ENCODE measurements at regions not wholly inside any gene's neighbourhood (a gene's known extent, or its start where the extent isn't known, plus 50 kb on each side); places are given as distances from the start of the nearest gene placed in this dataset.

- Histone ChIP-seq H3K36me3 (ENCODE audit: insufficient read depth, low read length) (no peaks in the 10 kb centered on the region), H3K27me3 (ENCODE audit: insufficient read depth, low read length) (no peaks in the 10 kb centered on the region), H3K4me3 (ENCODE audit: insufficient read depth, low read depth, low read length) (no peak overlapping the region), H4K20me1 (ENCODE audit: insufficient read depth, low read length) (no peaks in the 10 kb centered on the region), H3K9ac (ENCODE audit: low read length) (no peak overlapping the region), H3K9me3 (ENCODE audit: insufficient read depth, low read depth, low read length) (no peaks in the 10 kb centered on the region), H3K27ac (ENCODE audit: low read depth, low read length) (no peak overlapping the region), H3K4me1 (ENCODE audit: insufficient read depth, low read length) (peaks cover 22% of the 10 kb centered on the region), H3K79me2 (ENCODE audit: insufficient read depth, low read length) (no peaks in the 10 kb centered on the region), H3K4me2 (ENCODE audit: low read length) (no peak overlapping the region), H2AFZ (ENCODE audit: low read depth, low read length) (no peak overlapping the region)
- TF ChIP-seq EZH2 (IDR thresholded peaks at IDR 0.05; ENCODE audit: insufficient read depth, low read length) = no peak
- TF ChIP-seq, protein P1, sequence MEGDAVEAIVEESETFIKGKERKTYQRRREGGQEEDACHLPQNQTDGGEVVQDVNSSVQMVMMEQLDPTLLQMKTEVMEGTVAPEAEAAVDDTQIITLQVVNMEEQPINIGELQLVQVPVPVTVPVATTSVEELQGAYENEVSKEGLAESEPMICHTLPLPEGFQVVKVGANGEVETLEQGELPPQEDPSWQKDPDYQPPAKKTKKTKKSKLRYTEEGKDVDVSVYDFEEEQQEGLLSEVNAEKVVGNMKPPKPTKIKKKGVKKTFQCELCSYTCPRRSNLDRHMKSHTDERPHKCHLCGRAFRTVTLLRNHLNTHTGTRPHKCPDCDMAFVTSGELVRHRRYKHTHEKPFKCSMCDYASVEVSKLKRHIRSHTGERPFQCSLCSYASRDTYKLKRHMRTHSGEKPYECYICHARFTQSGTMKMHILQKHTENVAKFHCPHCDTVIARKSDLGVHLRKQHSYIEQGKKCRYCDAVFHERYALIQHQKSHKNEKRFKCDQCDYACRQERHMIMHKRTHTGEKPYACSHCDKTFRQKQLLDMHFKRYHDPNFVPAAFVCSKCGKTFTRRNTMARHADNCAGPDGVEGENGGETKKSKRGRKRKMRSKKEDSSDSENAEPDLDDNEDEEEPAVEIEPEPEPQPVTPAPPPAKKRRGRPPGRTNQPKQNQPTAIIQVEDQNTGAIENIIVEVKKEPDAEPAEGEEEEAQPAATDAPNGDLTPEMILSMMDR (IDR thresholded peaks at IDR 0.05; ENCODE audit: insufficient read depth, low read depth, low read length) = no peak
- no peaks in the 10 kb centered on the region for H3K27me3 Mint-ChIP-seq (ENCODE audit: low read depth, unreplicated experiment)
- no peaks in the 10 kb centered on the region for H3K36me3 Mint-ChIP-seq (ENCODE audit: low read depth, unreplicated experiment)
- H3K4me1 Mint-ChIP-seq (ENCODE audit: low read depth, unreplicated experiment) = peaks cover 16% of the 10 kb centered on the region
- H3K9me3 Mint-ChIP-seq (ENCODE audit: unreplicated experiment) = peaks cover 4% of the 10 kb centered on the region
- H3K4me3 Mint-ChIP-seq (ENCODE audit: unreplicated experiment) = no peak overlapping the region
- peak overlapping the region; percentile 34 for H3K27ac Mint-ChIP-seq (ENCODE audit: unreplicated experiment)
- FAIRE-seq = no peak
- no peak for DNase-seq (ENCODE audit: low read depth)
These were observed 128.9 kb downstream of the BANF2 start for GRCh38 chr20:17828598-17829144.

GRCh38 chr20:17827759-17828559 is 128.2 kb downstream of the BANF2 start:
- Histone ChIP-seq H3K36me3 (ENCODE audit: insufficient read depth, low read length) (no peaks in the 10 kb centered on the region), H3K27ac (ENCODE audit: low read depth, low read length) (no peak overlapping the region), H3K4me2 (ENCODE audit: low read length) (no peak overlapping the region), H3K9me3 (ENCODE audit: insufficient read depth, low read depth, low read length) (no peaks in the 10 kb centered on the region), H3K9ac (ENCODE audit: low read length) (no peak overlapping the region), H4K20me1 (ENCODE audit: insufficient read depth, low read length) (no peaks in the 10 kb centered on the region), H3K4me3 (ENCODE audit: insufficient read depth, low read depth, low read length) (no peak overlapping the region), H3K4me1 (ENCODE audit: insufficient read depth, low read length) (peaks cover 15% of the 10 kb centered on the region), H2AFZ (ENCODE audit: low read depth, low read length) (no peak overlapping the region), H3K79me2 (ENCODE audit: insufficient read depth, low read length) (no peaks in the 10 kb centered on the region), H3K27me3 (ENCODE audit: insufficient read depth, low read length) (no peaks in the 10 kb centered on the region)
- TF ChIP-seq, protein P1 (IDR thresholded peaks at IDR 0.05; ENCODE audit: insufficient read depth, low read depth, low read length) = no peak
- no peak for TF ChIP-seq EZH2 (IDR thresholded peaks at IDR 0.05; ENCODE audit: insufficient read depth, low read length)
- peaks cover 4% of the 10 kb centered on the region for H3K9me3 Mint-ChIP-seq (ENCODE audit: unreplicated experiment)
- no peaks in the 10 kb centered on the region for H3K36me3 Mint-ChIP-seq (ENCODE audit: low read depth, unreplicated experiment)
- FAIRE-seq (no peak), DNase-seq (ENCODE audit: low read depth) (no peak)
- H3K4me1 Mint-ChIP-seq (ENCODE audit: low read depth, unreplicated experiment) = peaks cover 13% of the 10 kb centered on the region
- no peak overlapping the region for H3K4me3 Mint-ChIP-seq (ENCODE audit: unreplicated experiment)
- no peaks in the 10 kb centered on the region for H3K27me3 Mint-ChIP-seq (ENCODE audit: low read depth, unreplicated experiment)
- peak overlapping the region; percentile 34 for H3K27ac Mint-ChIP-seq (ENCODE audit: unreplicated experiment)

DNA sequence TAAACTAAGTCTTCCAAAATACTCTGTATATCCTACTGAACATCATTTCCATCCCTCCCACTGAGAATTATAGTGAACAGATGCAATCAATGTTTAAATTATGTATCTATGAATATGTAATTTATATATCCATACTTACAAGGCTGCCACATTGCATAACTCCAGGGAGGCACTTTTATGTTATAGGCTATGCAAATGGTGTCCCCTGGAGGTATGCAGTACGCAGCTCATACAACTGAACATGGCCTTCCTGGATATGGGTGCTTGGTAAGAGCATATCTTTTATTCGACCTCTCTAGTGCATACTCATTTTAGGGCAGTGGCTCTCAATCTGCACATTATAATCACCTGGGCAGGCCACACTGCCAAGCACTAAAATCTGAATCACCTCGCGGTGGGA is 127.3 kb downstream of the BANF2 start:
- H3K27me3 ChIP-seq (ENCODE audit: insufficient read depth, low read length) = no peaks in the 10 kb centered on the region
- H3K4me1 ChIP-seq (ENCODE audit: insufficient read depth, low read length) = peaks cover 11% of the 10 kb centered on the region
- FAIRE-seq (no peak), DNase-seq (ENCODE audit: low read depth) (no peak)
- peaks cover 4% of the 10 kb centered on the region for H3K9me3 Mint-ChIP-seq (ENCODE audit: unreplicated experiment)
- H3K4me2 ChIP-seq (ENCODE audit: low read length) = no peak overlapping the region
- no peaks in the 10 kb centered on the region for H3K36me3 ChIP-seq (ENCODE audit: insufficient read depth, low read length)
- no peaks in the 10 kb centered on the region for H3K36me3 Mint-ChIP-seq (ENCODE audit: low read depth, unreplicated experiment)
- peaks cover 1% of the 10 kb centered on the region for H3K27me3 Mint-ChIP-seq (ENCODE audit: low read depth, unreplicated experiment)
- no peak overlapping the region for H3K9ac ChIP-seq (ENCODE audit: low read length)
- H3K79me2 ChIP-seq (ENCODE audit: insufficient read depth, low read length) = no peaks in the 10 kb centered on the region
- no peak overlapping the region for H2AFZ ChIP-seq (ENCODE audit: low read depth, low read length)
- H4K20me1 ChIP-seq (ENCODE audit: insufficient read depth, low read length) = no peaks in the 10 kb centered on the region
- H3K27ac ChIP-seq (ENCODE audit: low read depth, low read length) = no peak overlapping the region
- no peak overlapping the region for H3K4me3 ChIP-seq (ENCODE audit: insufficient read depth, low read depth, low read length)
- H3K4me1 Mint-ChIP-seq (ENCODE audit: low read depth, unreplicated experiment) = peaks cover 13% of the 10 kb centered on the region
- no peaks in the 10 kb centered on the region for H3K9me3 ChIP-seq (ENCODE audit: insufficient read depth, low read depth, low read length)
- no peak overlapping the region for H3K4me3 Mint-ChIP-seq (ENCODE audit: unreplicated experiment)
- no peak overlapping the region for H3K27ac Mint-ChIP-seq (ENCODE audit: unreplicated experiment)
- TF ChIP-seq, protein P1 (IDR thresholded peaks at IDR 0.05; ENCODE audit: insufficient read depth, low read depth, low read length) = no peak
- no peak for TF ChIP-seq EZH2 (IDR thresholded peaks at IDR 0.05; ENCODE audit: insufficient read depth, low read length)
